GM12874 (cell line): ENCODE measurements at regions not wholly inside any gene's neighbourhood (a gene's known extent, or its start where the extent isn't known, plus 50 kb on each side); places are given as distances from the start of the nearest gene placed in this dataset.

Experiments
- CTCF ChIP-seq: IDR thresholded peaks from 2 replicates; pipeline ENCODE4 v1.5.1; 2011; ENCODE audit warnings: low read depth, mild to moderate bottlenecking, control low read depth, low read length, moderate library complexity; ENCODE audit not compliant: insufficient read depth

DNA sequence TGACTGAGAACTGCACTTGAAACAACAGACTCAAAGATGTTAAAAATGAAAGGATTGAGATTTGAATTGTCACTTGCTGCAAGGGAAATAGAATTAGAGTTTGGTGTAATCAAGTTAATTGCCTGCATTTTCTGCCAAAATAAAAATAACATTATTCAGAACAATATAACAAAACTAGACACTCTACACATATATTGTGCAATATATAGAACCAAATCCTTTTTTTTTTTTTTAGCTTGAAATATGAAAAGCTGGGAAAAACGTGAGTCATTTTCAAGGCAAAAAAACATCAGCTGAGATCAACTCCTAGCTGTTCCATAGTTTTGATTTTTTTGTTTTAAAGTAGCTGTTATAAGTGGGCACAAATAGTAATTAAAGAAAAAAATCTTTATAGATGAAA is 561.5 kb downstream of the DNAJB9 start:
- TF ChIP-seq CTCF = no peak

GRCh38 chr7:109136893-109137292 is 567.2 kb downstream of the DNAJB9 start:
- TF ChIP-seq CTCF = no peak

GRCh38 chr7:109154748-109155147 is 585.1 kb downstream of the DNAJB9 start:
- no peak for TF ChIP-seq CTCF

- no peak for TF ChIP-seq CTCF
Observed at GRCh38 chr7:109158246-109158645, 588.6 kb downstream of the DNAJB9 start.

GRCh38 chr7:109176661-109177060 is 607.0 kb downstream of the DNAJB9 start:
- TF ChIP-seq CTCF = no peak

GRCh38 chr7:109178342-109178741 is 608.7 kb downstream of the DNAJB9 start:
- TF ChIP-seq CTCF = no peak

GRCh38 chr7:109179601-109180000 is 609.9 kb downstream of the DNAJB9 start:
- no peak for TF ChIP-seq CTCF
